ENCODE measurements at regions not wholly inside any gene's neighbourhood (a gene's known extent, or its start where the extent isn't known, plus 50 kb on each side); places are given as distances from the start of the nearest gene placed in this dataset.

GRCh38 chr1:232883992-232884661 lies 66.3 kb upstream of the NTPCR start:
- TF ChIP-seq CTCF (IDR thresholded peaks at IDR 0.05 in 2 of 3, conservative IDR thresholded peaks at IDR 0.05 in 1 of 3; ENCODE audit: borderline replicate concordance in 1 of 3, insufficient read depth in 1 of 3, low read depth in 2 of 3, low read length in 2 of 3) = no peak
- no peak for TF ChIP-seq EZH2phosphoT487 (IDR thresholded peaks at IDR 0.05; ENCODE audit: borderline replicate concordance)

Measured in HCT116 (cell line).